Neuron (in vitro differentiated cells): ENCODE measurements at regions not wholly inside any gene's neighbourhood (a gene's known extent, or its start where the extent isn't known, plus 50 kb on each side); places are given as distances from the start of the nearest gene placed in this dataset.
"Not testable (repeated sequence)": the region's sequence is repeated elsewhere in the genome, so short reads cannot be mapped to it uniquely, and the experiment has no call there.

Experiments used
- H2AFZ ChIP-seq: one replicate; pipeline ENCODE4 v1.6.1; 2013; ENCODE audit warnings: low read depth, mild to moderate bottlenecking, inconsistent platforms, low read length, moderate library complexity
- H3K27me3 ChIP-seq: one replicate; pipeline ENCODE4 v1.6.1; 2013; ENCODE audit warnings: low read length; ENCODE audit not compliant: insufficient read depth
- H3K36me3 ChIP-seq: one replicate; pipeline ENCODE4 v1.6.1; 2013; ENCODE audit warnings: low read length; ENCODE audit not compliant: insufficient read depth
- H3K4me1 ChIP-seq: one replicate; pipeline ENCODE4 v1.6.1; 2013; ENCODE audit warnings: low read length; ENCODE audit not compliant: insufficient read depth
- H3K4me3 ChIP-seq: 2 replicates; pipeline ENCODE4 v1.5.1; 2013; ENCODE audit warnings: mild to moderate bottlenecking, low read length, moderate library complexity
- H3K9me3 ChIP-seq: one replicate; pipeline ENCODE4 v1.6.1; 2013; ENCODE audit warnings: low read length

GRCh38 chr5:67954351-67954750, 261.2 kb upstream of the PIK3R1 start:
- Histone ChIP-seq H3K36me3 (no peaks in the 10 kb centered on the region), H2AFZ (no peak overlapping the region), H3K9me3 (no peaks in the 10 kb centered on the region), H3K4me1 (peaks cover 4% of the 10 kb centered on the region), H3K27me3 (no peaks in the 10 kb centered on the region), H3K4me3 (no peak overlapping the region)

DNA sequence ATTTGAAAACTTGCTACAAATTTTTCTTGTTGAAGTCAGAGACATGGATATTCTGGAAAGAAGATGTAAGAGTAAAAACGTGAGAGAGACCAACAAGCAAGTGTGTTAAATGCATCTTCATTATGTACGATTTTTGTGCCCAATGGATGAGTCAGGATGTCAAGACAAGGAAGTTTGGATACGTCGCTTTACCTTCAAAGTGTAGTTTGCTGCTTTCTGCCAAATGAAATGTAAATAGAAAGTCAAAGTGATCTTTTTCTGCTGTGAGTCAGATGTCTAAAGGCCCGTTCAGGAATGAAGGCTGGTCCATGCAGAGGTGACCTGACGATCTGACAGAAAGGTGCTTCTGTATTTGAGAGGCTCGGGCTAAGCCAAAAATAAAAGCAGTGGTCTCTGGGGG, 273.1 kb upstream of the PIK3R1 start:
- H3K4me3 ChIP-seq, result no peak overlapping the region
- H3K36me3 ChIP-seq, result no peaks in the 10 kb centered on the region
- no peaks in the 10 kb centered on the region for H3K4me1 ChIP-seq
- no peak overlapping the region for H2AFZ ChIP-seq
- no peaks in the 10 kb centered on the region for H3K27me3 ChIP-seq
- no peaks in the 10 kb centered on the region for H3K9me3 ChIP-seq

DNA sequence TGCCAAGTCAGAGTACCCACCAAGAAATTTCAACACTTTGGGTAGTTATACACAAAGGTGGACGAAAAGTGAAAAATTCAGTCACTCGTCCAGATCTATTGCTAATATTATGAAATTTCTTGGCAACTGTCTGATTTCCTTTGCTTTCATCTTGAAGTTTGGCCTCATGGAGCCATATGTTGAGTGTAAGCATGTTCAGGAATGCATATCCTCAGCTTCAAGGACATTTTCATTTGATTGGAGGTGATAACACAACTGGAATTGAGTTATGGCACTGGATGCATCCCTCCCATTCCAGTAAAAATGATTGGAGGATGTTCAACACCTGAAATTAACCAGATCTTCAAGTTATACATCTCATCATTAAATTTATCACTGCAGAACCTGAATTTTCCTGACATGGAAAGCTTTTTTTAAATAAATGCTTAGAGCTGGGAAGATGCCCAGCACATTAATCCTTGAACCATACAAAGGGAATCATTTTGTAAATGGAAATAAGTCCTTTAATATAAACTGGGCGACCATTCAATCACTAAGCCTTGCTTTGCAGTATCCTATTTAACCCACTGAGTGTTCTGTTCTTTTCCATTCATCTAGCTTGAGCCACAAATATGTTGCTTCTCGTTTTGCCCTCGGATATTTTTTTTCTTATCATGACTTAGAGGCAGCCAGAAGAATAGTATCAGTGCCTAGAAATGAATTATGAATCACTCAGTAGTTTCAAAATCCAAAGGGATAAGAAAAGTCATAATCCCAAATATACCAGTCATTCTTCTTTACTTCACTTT, 273.7 kb upstream of the PIK3R1 start:
- no peak overlapping the region for H2AFZ ChIP-seq
- no peaks in the 10 kb centered on the region for H3K4me1 ChIP-seq
- H3K27me3 ChIP-seq, result no peaks in the 10 kb centered on the region
- H3K4me3 ChIP-seq, result no peak overlapping the region
- H3K9me3 ChIP-seq, result no peaks in the 10 kb centered on the region
- no peaks in the 10 kb centered on the region for H3K36me3 ChIP-seq

GRCh38 chr5:67935908-67936566, 279.5 kb upstream of the PIK3R1 start:
- Histone ChIP-seq H3K27me3 (no peaks in the 10 kb centered on the region), H2AFZ (no peak overlapping the region), H3K4me1 (no peaks in the 10 kb centered on the region), H3K4me3 (no peak overlapping the region), H3K9me3 (no peaks in the 10 kb centered on the region), H3K36me3 (no peaks in the 10 kb centered on the region)

GRCh38 chr5:67934976-67935375, 280.6 kb upstream of the PIK3R1 start:
- no peak overlapping the region for H2AFZ ChIP-seq
- no peaks in the 10 kb centered on the region for H3K9me3 ChIP-seq
- H3K4me3 ChIP-seq, result no peak overlapping the region

DNA sequence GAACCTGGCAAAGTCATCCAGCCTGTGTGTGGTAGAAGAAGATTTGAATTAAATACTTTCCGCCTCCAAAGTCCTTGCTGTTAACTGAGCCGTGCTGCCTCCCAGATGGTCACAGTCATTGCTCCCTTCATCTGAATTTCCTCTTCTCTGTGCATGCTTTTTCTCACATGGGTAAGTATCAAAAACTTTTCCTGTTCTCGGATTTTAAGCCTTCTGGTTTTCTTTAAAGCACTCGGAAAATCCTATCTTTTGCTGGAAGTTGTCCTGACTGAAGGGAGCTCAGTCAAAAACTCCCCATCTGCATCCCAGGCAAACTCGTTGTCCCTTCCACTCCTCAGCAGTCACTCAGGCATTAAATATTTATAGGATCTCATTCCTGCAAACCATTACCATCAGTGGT, 290.0 kb upstream of the PIK3R1 start:
- H3K4me1 ChIP-seq, result no peaks in the 10 kb centered on the region
- no peaks in the 10 kb centered on the region for H3K27me3 ChIP-seq
- no peak overlapping the region for H2AFZ ChIP-seq
- no peak overlapping the region for H3K4me3 ChIP-seq
- H3K9me3 ChIP-seq, result no peaks in the 10 kb centered on the region
- H3K36me3 ChIP-seq, result no peaks in the 10 kb centered on the region

More at GRCh38 chr5:67934976-67935375, 280.6 kb upstream of the PIK3R1 start:
- H3K36me3 ChIP-seq, result no peaks in the 10 kb centered on the region
- no peaks in the 10 kb centered on the region for H3K27me3 ChIP-seq
- no peaks in the 10 kb centered on the region for H3K4me1 ChIP-seq

DNA sequence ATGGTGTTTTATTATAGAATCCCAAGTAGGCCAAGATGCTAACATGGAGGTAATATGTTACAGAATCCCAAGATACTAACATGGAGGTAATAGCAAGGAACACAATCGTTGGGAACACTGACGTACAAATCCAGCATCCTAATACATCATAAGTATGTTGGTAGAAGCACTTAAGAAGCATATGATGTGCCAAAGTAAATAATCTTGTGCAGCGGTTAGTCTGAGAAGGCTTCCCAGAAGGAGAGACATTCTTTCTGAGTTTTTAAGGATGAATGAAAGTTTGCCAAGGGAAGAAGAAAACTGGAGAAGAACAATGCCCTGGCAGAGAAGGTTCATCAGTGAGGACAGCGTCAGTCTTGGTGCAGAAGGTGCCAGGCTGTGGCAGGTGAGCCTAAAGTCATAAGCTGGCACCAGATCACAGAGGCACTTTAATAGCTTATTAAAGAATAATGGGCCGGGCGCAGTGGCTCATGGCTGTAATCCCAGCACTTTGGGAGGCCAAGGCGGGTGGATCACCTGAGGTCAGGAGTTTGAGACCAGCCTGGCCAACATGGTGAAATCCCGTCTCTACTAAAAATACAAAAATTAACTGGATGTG, 294.5 kb upstream of the PIK3R1 start:
- H3K27me3 ChIP-seq, result no peaks in the 10 kb centered on the region
- no peaks in the 10 kb centered on the region for H3K4me1 ChIP-seq
- no peak overlapping the region for H2AFZ ChIP-seq
- H3K4me3 ChIP-seq, result no peak overlapping the region
- H3K9me3 ChIP-seq, result no peaks in the 10 kb centered on the region
- H3K36me3 ChIP-seq, result no peaks in the 10 kb centered on the region

GRCh38 chr5:67919532-67919931, 296.0 kb upstream of the PIK3R1 start:
- H3K4me1 ChIP-seq, H3K36me3 ChIP-seq, H3K27me3 ChIP-seq, H2AFZ ChIP-seq, H3K4me3 ChIP-seq, H3K9me3 ChIP-seq: not testable (repeated sequence)

DNA sequence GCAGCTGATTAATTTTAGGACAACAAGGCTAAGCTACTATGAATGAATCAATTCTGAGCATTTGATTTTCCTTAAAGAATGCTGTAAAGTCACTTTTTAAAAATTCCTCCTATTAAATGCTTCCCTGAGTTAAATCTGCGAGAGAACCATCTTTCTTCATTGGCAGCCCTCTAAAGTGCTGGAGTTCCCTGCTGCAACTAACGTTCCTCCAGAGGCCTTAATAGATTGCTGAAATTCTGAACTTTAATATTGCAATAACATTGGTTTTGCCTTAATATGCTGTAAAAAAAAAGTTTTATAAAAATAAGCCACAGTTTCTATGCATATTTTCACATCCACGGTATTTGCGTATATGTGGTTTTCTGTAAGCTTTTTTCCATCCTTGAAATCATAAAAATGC, 298.0 kb upstream of the PIK3R1 start:
- H2AFZ ChIP-seq, result no peak overlapping the region
- H3K9me3 ChIP-seq, result no peaks in the 10 kb centered on the region
- no peaks in the 10 kb centered on the region for H3K36me3 ChIP-seq
- H3K27me3 ChIP-seq, result no peaks in the 10 kb centered on the region
- no peak overlapping the region for H3K4me3 ChIP-seq
- no peaks in the 10 kb centered on the region for H3K4me1 ChIP-seq

- Histone ChIP-seq H2AFZ (no peak overlapping the region), H3K27me3 (no peaks in the 10 kb centered on the region), H3K36me3 (no peaks in the 10 kb centered on the region), H3K4me3 (no peak overlapping the region), H3K9me3 (no peaks in the 10 kb centered on the region), H3K4me1 (no peaks in the 10 kb centered on the region)
Measured at GRCh38 chr5:67910546-67910945, 305.0 kb upstream of the PIK3R1 start.

- no peaks in the 10 kb centered on the region for H3K4me1 ChIP-seq
- no peaks in the 10 kb centered on the region for H3K27me3 ChIP-seq
- H3K9me3 ChIP-seq, result no peaks in the 10 kb centered on the region
Measured at GRCh38 chr5:67908126-67908765, 307.3 kb upstream of the PIK3R1 start.

GRCh38 chr5:67904366-67904765, 311.2 kb upstream of the PIK3R1 start:
- Histone ChIP-seq H3K36me3 (no peaks in the 10 kb centered on the region), H3K27me3 (no peaks in the 10 kb centered on the region), H3K4me1 (no peaks in the 10 kb centered on the region), H2AFZ (no peak overlapping the region), H3K4me3 (no peak overlapping the region), H3K9me3 (no peaks in the 10 kb centered on the region)

More at GRCh38 chr5:67908126-67908765, 307.3 kb upstream of the PIK3R1 start:
- no peak overlapping the region for H2AFZ ChIP-seq
- H3K36me3 ChIP-seq, result no peaks in the 10 kb centered on the region
- no peak overlapping the region for H3K4me3 ChIP-seq

GRCh38 chr5:67903656-67904055, 311.9 kb upstream of the PIK3R1 start:
- Histone ChIP-seq H3K4me1 (no peaks in the 10 kb centered on the region), H3K27me3 (no peaks in the 10 kb centered on the region), H3K9me3 (no peaks in the 10 kb centered on the region), H2AFZ (no peak overlapping the region), H3K4me3 (no peak overlapping the region), H3K36me3 (no peaks in the 10 kb centered on the region)
